AG04449 (cell line): ENCODE measurements at regions not wholly inside any gene's neighbourhood (a gene's known extent, or its start where the extent isn't known, plus 50 kb on each side); places are given as distances from the start of the nearest gene placed in this dataset.
A peak's percentile ranks its signal among the peaks of the same experiment; 100 is the strongest.

Source experiments
- CTCF ChIA-PET: fragments of 350-600 bp; formaldehyde crosslinking; extraction: SDS; loops from one replicate; lab custom pipeline; 2021; ENCODE audit warnings: antibody characterized with exemption; lab: Yijun Ruan, JAX
- POLR2A ChIA-PET: fragments of 400-600, 350-600 bp; formaldehyde crosslinking; extraction: SDS; loops from one replicate; lab custom pipeline; 2020; ENCODE audit warnings: antibody characterized with exemption, inconsistent platforms; lab: Yijun Ruan, JAX
- DNase-seq: peaks from one replicate; pipeline ENCODE4 v3.0.0-alpha.2; 2010; ENCODE audit warnings: low read depth, low spot score
- H3K4me3 ChIP-seq: 2 replicates; pipeline ENCODE4 v1.5.1; 2011; ENCODE audit warnings: low read depth, mild to moderate bottlenecking, control low read depth, low read length
- CTCF ChIP-seq: IDR thresholded peaks from one replicate; pipeline ENCODE4 v1.5.1; 2011; ENCODE audit warnings: mild to moderate bottlenecking, moderate library complexity, low read length, control low read depth, inconsistent platforms; ENCODE audit not compliant: insufficient read depth; ENCODE audit errors: missing control alignments

- ChIA-PET CTCF (interaction anchor here (0.8 kb wide), 1 partner anchor 21 kb away, joined by 6 read pairs; no protein-coding TSS in a partner anchor), POLR2A (no interaction called here)
- peak; percentile 29 for DNase-seq
- H3K4me3 ChIP-seq, result no peak overlapping the region
- TF ChIP-seq CTCF, result no peak
These were observed 583.5 kb upstream of the SEMA3D start for GRCh38 chr7:85770332-85770731.

- CTCF ChIA-PET, result no interaction called here
- POLR2A ChIA-PET, result no interaction called here
- DNase-seq, result no peak
- H3K4me3 ChIP-seq, result no peak overlapping the region
- no peak for TF ChIP-seq CTCF
These were observed 578.9 kb upstream of the SEMA3D start for GRCh38 chr7:85765698-85766298.

- ChIA-PET CTCF (interaction anchor here (2.3 kb wide), 1 partner anchor 15 kb away, joined by 9 read pairs; no protein-coding TSS in a partner anchor), POLR2A (no interaction called here)
- TF ChIP-seq CTCF, result no peak
- no peak for DNase-seq
- H3K4me3 ChIP-seq, result no peak overlapping the region
These were observed 577.2 kb upstream of the SEMA3D start for GRCh38 chr7:85764034-85764433.

GRCh38 chr7:85757348-85757747 is 570.5 kb upstream of the SEMA3D start:
- DNase-seq, result no peak
- CTCF ChIA-PET, result no interaction called here

GRCh38 chr7:85750454-85750949 is 563.6 kb upstream of the SEMA3D start:
- CTCF ChIA-PET, result interaction anchor here (1.0 to 5.1 kb wide), 11 partner anchors 13 to 723 kb away, joined by 3 to 50 read pairs (median 3); no protein-coding TSS in a partner anchor

More at GRCh38 chr7:85757348-85757747, 570.5 kb upstream of the SEMA3D start:
- POLR2A ChIA-PET, result no interaction called here
- H3K4me3 ChIP-seq, result no peak overlapping the region
- no peak for TF ChIP-seq CTCF

More at GRCh38 chr7:85750454-85750949, 563.6 kb upstream of the SEMA3D start:
- no peak overlapping the region for H3K4me3 ChIP-seq
- DNase-seq, result no peak
- TF ChIP-seq CTCF, result peak; percentile 67
- POLR2A ChIA-PET, result no interaction called here
